ENCODE measurements at regions not wholly inside any gene's neighbourhood (a gene's known extent, or its start where the extent isn't known, plus 50 kb on each side); places are given as distances from the start of the nearest gene placed in this dataset.

- Histone ChIP-seq H3K27me3 (no peaks in the 10 kb centered on the region), H3K9me3 (no peaks in the 10 kb centered on the region), H3K36me3 (no peaks in the 10 kb centered on the region), H3K27ac (no peak overlapping the region), H3K4me3 (no peak overlapping the region), H3K4me1 (no peaks in the 10 kb centered on the region)
- in situ Hi-C loops (cut with MboI; ENCODE audit: low pct_ligation_motif_present in 1 of 4, low pct_unique_long_range_greater_than_20kb in 1 of 4, low sequenced_read_pairs in 3 of 4): no loop called here
- 82 to 92% methylated on average over 6 of the region's 6 CpGs for WGBS, 2 donors (ENCODE audit: low coverage in 1 of 2)
- TF ChIP-seq POLR2A (IDR thresholded peaks at IDR 0.05) (no peak), EP300 (IDR thresholded peaks at IDR 0.05; ENCODE audit: low read depth) (no peak), POLR2AphosphoS5 (IDR thresholded peaks at IDR 0.05) (no peak), CTCF (IDR thresholded peaks at IDR 0.05) (no peak)
- DNase-seq: no peak
- intact Hi-C loops (cut with DNase I; ENCODE audit: low total_unique reads): no loop called here
Observed at GRCh38 chr7:136186281-136186680, 209.1 kb upstream of the MTPN start.

- Histone ChIP-seq H3K36me3 (no peaks in the 10 kb centered on the region), H3K27me3 (no peaks in the 10 kb centered on the region), H3K27ac (no peak overlapping the region), H3K4me3 (no peak overlapping the region), H3K9me3 (no peaks in the 10 kb centered on the region), H3K4me1 (no peaks in the 10 kb centered on the region)
- DNase-seq: no peak
- intact Hi-C loops (cut with DNase I; ENCODE audit: low total_unique reads) (no loop called here), in situ Hi-C loops (cut with MboI; ENCODE audit: low pct_ligation_motif_present in 1 of 4, low pct_unique_long_range_greater_than_20kb in 1 of 4, low sequenced_read_pairs in 3 of 4) (no loop called here)
- 11 to 14% methylated on average over 2 of the region's 2 CpGs for WGBS, 2 donors (ENCODE audit: low coverage in 1 of 2)
- TF ChIP-seq POLR2AphosphoS5 (IDR thresholded peaks at IDR 0.05) (no peak), CTCF (IDR thresholded peaks at IDR 0.05) (no peak), POLR2A (IDR thresholded peaks at IDR 0.05) (no peak), EP300 (IDR thresholded peaks at IDR 0.05; ENCODE audit: low read depth) (no peak)
Observed at GRCh38 chr7:136184719-136185118, 207.6 kb upstream of the MTPN start.

- Histone ChIP-seq H3K4me3 (no peak overlapping the region), H3K27me3 (no peaks in the 10 kb centered on the region), H3K9me3 (no peaks in the 10 kb centered on the region), H3K36me3 (no peaks in the 10 kb centered on the region), H3K27ac (no peak overlapping the region), H3K4me1 (no peaks in the 10 kb centered on the region)
- in situ Hi-C loops (cut with MboI; ENCODE audit: low pct_ligation_motif_present in 1 of 4, low pct_unique_long_range_greater_than_20kb in 1 of 4, low sequenced_read_pairs in 3 of 4): no loop called here
- 52 to 100% methylated on average over 1 to 2 of the region's 2 CpGs for WGBS, 2 donors (ENCODE audit: low coverage in 1 of 2)
- intact Hi-C loops (cut with DNase I; ENCODE audit: low total_unique reads): no loop called here
- TF ChIP-seq CTCF (IDR thresholded peaks at IDR 0.05) (no peak), EP300 (IDR thresholded peaks at IDR 0.05; ENCODE audit: low read depth) (no peak), POLR2AphosphoS5 (IDR thresholded peaks at IDR 0.05) (no peak), POLR2A (IDR thresholded peaks at IDR 0.05) (no peak)
- no peak for DNase-seq
Observed at GRCh38 chr7:136183981-136184380, 206.8 kb upstream of the MTPN start.

- Histone ChIP-seq H3K36me3 (no peaks in the 10 kb centered on the region), H3K27ac (no peak overlapping the region), H3K27me3 (no peaks in the 10 kb centered on the region), H3K9me3 (no peaks in the 10 kb centered on the region), H3K4me3 (no peak overlapping the region), H3K4me1 (no peaks in the 10 kb centered on the region)
- in situ Hi-C loops (cut with MboI; ENCODE audit: low pct_ligation_motif_present in 1 of 4, low pct_unique_long_range_greater_than_20kb in 1 of 4, low sequenced_read_pairs in 3 of 4): no loop called here
- no peak for TF ChIP-seq POLR2AphosphoS5 (IDR thresholded peaks at IDR 0.05)
- no peak for TF ChIP-seq EP300 (IDR thresholded peaks at IDR 0.05; ENCODE audit: low read depth)
- no peak for TF ChIP-seq POLR2A (IDR thresholded peaks at IDR 0.05)
- TF ChIP-seq CTCF (IDR thresholded peaks at IDR 0.05): no peak
- no peak for DNase-seq
- WGBS, 2 donors (ENCODE audit: low coverage in 1 of 2): 72 to 100% methylated on average over 3 to 7 of the region's 7 CpGs
- intact Hi-C loops (cut with DNase I; ENCODE audit: low total_unique reads): no loop called here
Observed at GRCh38 chr7:136180984-136181383, 203.8 kb upstream of the MTPN start.

All from transverse colon (tissue), 4 donors.